Heart left ventricle (tissue), 16 donors: ENCODE measurements at regions not wholly inside any gene's neighbourhood (a gene's known extent, or its start where the extent isn't known, plus 50 kb on each side); places are given as distances from the start of the nearest gene placed in this dataset.

Experiments
- ATAC-seq, 4 donors: fragments of 200-7000 bp; cut with Tn5 transposase; one replicate each; pipeline ENCODE4 v1.9.1; 2020 to 2022; ENCODE audit warnings: moderate library complexity in 4 of 4, mild to moderate bottlenecking in 3 of 4, moderate number of reproducible peaks in 1 of 4
- DNase-seq, 5 donors: peaks; one replicate each; pipeline ENCODE4 v3.0.0-alpha.2; 2020
- H3K27ac ChIP-seq, 12 donors: fragments of 200-600 bp; sonication (generic) in 4 of 12; one replicate each; pipeline versions ENCODE4 v1.5.0 to v1.8.0; 2016 to 2022; ENCODE audit warnings: mild to moderate bottlenecking in 2 of 12
- H3K27me3 ChIP-seq, 9 donors: fragments of 200-600 bp; sonication (generic) in 2 of 9; one replicate each; pipeline versions ENCODE4 v1.5.1 to v1.8.0; 2016 to 2022; ENCODE audit warnings: mild to moderate bottlenecking in 3 of 9
- H3K36me3 ChIP-seq, 9 donors: fragments of 200-600 bp; sonication (generic) in 2 of 9; one replicate each; pipeline versions ENCODE4 v1.5.0 to v1.8.0; 2018 to 2022; ENCODE audit warnings: mild to moderate bottlenecking in 2 of 9
- H3K4me1 ChIP-seq, 12 donors: fragments of 200-600 bp; sonication (generic) in 4 of 12; one replicate each; pipeline versions ENCODE4 v1.5.0 to v1.8.0; 2016 to 2022; ENCODE audit warnings: mild to moderate bottlenecking in 3 of 12
- H3K4me3 ChIP-seq, 12 donors: fragments of 200-600 bp; sonication (generic) in 4 of 12; one replicate each; pipeline versions ENCODE4 v1.5.0 to v1.8.0; 2017 to 2022; ENCODE audit warnings: mild to moderate bottlenecking in 9 of 12, moderate library complexity in 4 of 12
- H3K9me3 ChIP-seq, 12 donors: fragments of 200-600 bp; sonication (generic) in 4 of 12; one replicate each; pipeline versions ENCODE4 v1.5.0 to v1.8.0; 2016 to 2022; ENCODE audit warnings: mild to moderate bottlenecking in 1 of 12
- CTCF ChIP-seq, 12 donors: fragments of 200-600 bp; sonication (generic) in 4 of 12; IDR thresholded peaks; one replicate each; pipeline versions ENCODE4 v1.5.0 to v1.8.0; 2018 to 2022; ENCODE audit warnings: antibody characterized with exemption in 12 of 12, mild to moderate bottlenecking in 5 of 12
- POLR2A ChIP-seq, 2 donors: fragments of 450-650 bp; IDR thresholded peaks; one replicate each; pipeline ENCODE4 v1.6.1; 2017; ENCODE audit warnings: antibody characterized with exemption in 2 of 2, mild to moderate bottlenecking in 2 of 2, moderate library complexity in 2 of 2
- WGBS, 4 donors: extraction: QIAGEN DNeasy Blood & Tissue Kit in 2 of 4; methylation state at CpG; one replicate each; pipeline versions ENCODE4 v1.1.5 to v1.1.7; 2013 to 2018; 5-methylcytosine and 5-hydroxymethylcytosine counted together
- intact Hi-C, 10 donors: fragments of 100-400 bp; cut with DNase I; formaldehyde crosslinking; loops; one replicate each; pipeline versions ENCODE4 v1.11.1 to v1.14.2; 2022
- donor health status: ischemic (EF 13 %, LVEDD 7.1; RV severe dilation, severe dysfunction).
- donor health status: healthy with polysubstance abuse.
- donor health status: DM: no; HTN: yes; CAD: no.
- donor health status: DM: no; HTN: no; CAD: no.
- donor health status: ischemic (EF 25% LVEDD 6.9; RV normal size, moderate dysfunction).
- donor health status: ischemic (EF 25% LVEDD 5.7; RV mildly dilated, moderate dysfunction).
- donor health status: healthy.
- donor health status: DM: yes; HTN: yes; CAD: no.
- donor health status: ischemic (EF 35%, LVEDD 5.7; RV mildly dilated, moderate dysfunction).
- donor health status: nonischemic (EF 11% LVEDD 7.7; RV severe dilation, severe dysfunction).
- donor health status: DM: yes; HTN: yes; CAD: no.
- donor health status: PGD.
- donor health status: ischemic (EF 29% LVEDD 5.4; RV normal size, mild dysfunction).
- donor health status: nonischemic (EF 23%, LVEDD 6.1; RV moderate dilation, normal function).

DNA sequence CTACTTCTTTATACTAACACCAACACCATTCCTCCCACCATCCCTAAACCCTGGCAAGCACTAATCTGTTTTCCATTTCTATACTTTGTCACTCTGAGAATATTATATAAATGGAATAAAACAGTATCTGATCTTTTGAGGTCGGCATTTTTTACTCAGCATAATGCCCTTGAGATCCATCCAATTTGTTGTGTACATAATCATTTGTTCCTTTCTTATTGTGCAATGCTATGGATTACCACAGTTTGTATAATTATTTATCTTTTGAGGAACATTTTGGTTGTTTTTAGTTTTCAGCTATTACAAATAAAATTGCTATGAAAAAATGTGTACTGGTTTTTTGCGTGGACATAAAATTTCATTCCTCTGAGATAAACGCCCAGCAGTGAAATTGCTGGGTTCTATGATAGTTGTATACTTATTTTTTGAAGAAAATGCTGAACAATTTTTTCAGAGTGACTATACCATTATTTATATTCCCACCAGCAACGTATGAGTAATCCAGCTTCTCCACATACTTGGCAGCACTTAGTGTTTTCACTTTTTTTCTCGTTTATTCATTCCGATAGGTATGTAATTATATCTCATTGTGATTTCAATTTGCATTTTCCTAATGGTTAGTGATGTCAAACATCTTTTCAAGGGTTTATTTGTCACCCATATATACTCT, 154.3 kb upstream of the DCAF8L1 start:
- TF ChIP-seq POLR2A (IDR thresholded peaks at IDR 0.05) = no peak
- TF ChIP-seq CTCF (IDR thresholded peaks at IDR 0.05) = no peak
- Histone ChIP-seq H3K4me3 (no peak overlapping the region), H3K27me3 (no peaks in the 10 kb centered on the region), H3K27ac (no peak overlapping the region), H3K36me3 (no peaks in the 10 kb centered on the region), H3K4me1 (no peaks in the 10 kb centered on the region), H3K9me3 (no peaks in the 10 kb centered on the region)
- no peak for ATAC-seq
- DNase-seq = no peak
- WGBS, 4 donors = 64 to 77% (median 73%) methylated on average over 6 of the region's 6 CpGs
- intact Hi-C loops = no loop called here

DNA sequence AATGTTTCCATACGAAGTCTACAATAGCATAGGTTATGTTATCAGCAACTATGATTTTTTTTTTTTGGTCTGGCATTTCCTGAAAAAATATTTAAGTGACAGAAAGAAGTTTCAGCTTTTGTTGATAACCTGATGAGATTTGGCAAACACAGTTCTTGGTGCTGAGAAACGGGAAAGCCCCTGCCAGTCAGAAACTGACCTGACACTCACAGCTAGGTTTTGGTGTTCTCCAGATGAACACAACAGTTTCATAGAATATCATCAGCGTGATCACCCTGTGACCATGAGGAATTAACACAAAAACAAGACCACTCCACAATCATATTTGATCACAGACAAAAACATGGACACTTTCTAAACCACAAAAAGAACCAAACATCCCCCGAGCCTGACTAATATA, 152.5 kb upstream of the DCAF8L1 start:
- WGBS, 4 donors = 41 to 59% (median 47%) methylated on average over 4 of the region's 4 CpGs
- H3K4me1 ChIP-seq = no peaks in the 10 kb centered on the region
- peaks cover 0 to 4% (median 0%) of the 10 kb centered on the region in 12 donors for H3K9me3 ChIP-seq
- no peaks in the 10 kb centered on the region for H3K27me3 ChIP-seq
- ATAC-seq = no peak
- DNase-seq = no peak
- H3K27ac ChIP-seq = no peak overlapping the region
- intact Hi-C loops = no loop called here
- no peak overlapping the region for H3K4me3 ChIP-seq
- no peak for TF ChIP-seq CTCF (IDR thresholded peaks at IDR 0.05)
- TF ChIP-seq POLR2A (IDR thresholded peaks at IDR 0.05) = no peak
- H3K36me3 ChIP-seq = no peaks in the 10 kb centered on the region

GRCh38 chrX:28127662-28128061, 146.4 kb upstream of the DCAF8L1 start:
- no peak overlapping the region for H3K27ac ChIP-seq
- TF ChIP-seq POLR2A (IDR thresholded peaks at IDR 0.05) (no peak), CTCF (IDR thresholded peaks at IDR 0.05) (no peak)
- no peak for ATAC-seq
- WGBS, 4 donors = 62 to 87% (median 76%) methylated on average over 3 of the region's 3 CpGs
- H3K4me3 ChIP-seq = no peak overlapping the region
- no peaks in the 10 kb centered on the region for H3K36me3 ChIP-seq
- DNase-seq = no peak
- peaks cover 0 to 4% (median 0%) of the 10 kb centered on the region in 12 donors for H3K9me3 ChIP-seq
- H3K4me1 ChIP-seq = no peaks in the 10 kb centered on the region
- intact Hi-C loops = no loop called here
- H3K27me3 ChIP-seq = no peaks in the 10 kb centered on the region

DNA sequence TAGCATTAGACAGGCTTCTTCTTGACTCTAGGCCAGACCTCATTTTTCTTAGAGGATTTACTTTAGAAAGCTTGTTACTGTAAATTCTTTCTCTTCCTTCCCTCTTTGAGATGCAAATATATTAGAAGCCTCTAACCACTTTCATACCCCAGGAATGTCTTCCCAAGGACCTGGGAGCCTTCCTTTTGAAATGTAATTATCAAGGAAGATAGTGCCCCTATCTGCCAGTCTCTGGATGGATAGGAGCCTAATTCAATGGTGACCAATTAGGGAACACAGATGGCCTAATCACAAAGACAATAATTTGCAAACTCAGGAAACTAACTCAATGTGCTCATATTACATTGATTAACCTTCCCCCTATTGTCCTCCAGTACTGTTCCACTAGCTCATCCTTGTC, 145.6 kb upstream of the DCAF8L1 start:
- no peak for ATAC-seq
- TF ChIP-seq CTCF (IDR thresholded peaks at IDR 0.05) (no peak), POLR2A (IDR thresholded peaks at IDR 0.05) (no peak)
- no peaks in the 10 kb centered on the region for H3K4me1 ChIP-seq

More for the DNA sequence above, 145.6 kb upstream of the DCAF8L1 start:
- Histone ChIP-seq H3K36me3 (no peaks in the 10 kb centered on the region), H3K27ac (no peak overlapping the region), H3K27me3 (no peaks in the 10 kb centered on the region), H3K4me3 (no peak overlapping the region), H3K9me3 (peaks cover 0 to 4% (median 0%) of the 10 kb centered on the region in 12 donors)
- intact Hi-C loops = no loop called here
- no peak for DNase-seq
